Liver (tissue), 3 donors: ENCODE measurements at regions not wholly inside any gene's neighbourhood (a gene's known extent, or its start where the extent isn't known, plus 50 kb on each side); places are given as distances from the start of the nearest gene placed in this dataset.

Experiments used
- FOXA1 ChIP-seq: IDR thresholded peaks from 2 replicates; pipeline ENCODE4 v1.6.1; 2016; ENCODE audit warnings: antibody characterized with exemption
- HNF4A ChIP-seq, 2 donors: conservative IDR thresholded peaks; 2 replicates each; pipeline ENCODE4 v1.6.1; 2016; ENCODE audit warnings: antibody characterized with exemption in 2 of 2, mild to moderate bottlenecking in 2 of 2
- REST ChIP-seq: IDR thresholded peaks from 2 replicates; pipeline ENCODE4 v1.6.1; 2016; ENCODE audit warnings: antibody characterized with exemption, mild to moderate bottlenecking
- SP1 ChIP-seq: IDR thresholded peaks from 2 replicates; pipeline ENCODE4 v1.6.1; 2018; ENCODE audit warnings: antibody characterized with exemption, mild to moderate bottlenecking
- TAF1 ChIP-seq: conservative IDR thresholded peaks from 2 replicates; pipeline ENCODE4 v1.6.1; 2016; ENCODE audit warnings: antibody characterized with exemption, mild to moderate bottlenecking
- TF ChIP-seq, protein P1 (sequence below): fragments of 150-350 bp; IDR thresholded peaks from 2 replicates; pipeline ENCODE4 v1.5.1; 2017; ENCODE audit warnings: improper control_type of control experiment, low read depth, low read length; ENCODE audit not compliant: missing input control
- donor health status: healthy.
- donor health status: healthy.

DNA sequence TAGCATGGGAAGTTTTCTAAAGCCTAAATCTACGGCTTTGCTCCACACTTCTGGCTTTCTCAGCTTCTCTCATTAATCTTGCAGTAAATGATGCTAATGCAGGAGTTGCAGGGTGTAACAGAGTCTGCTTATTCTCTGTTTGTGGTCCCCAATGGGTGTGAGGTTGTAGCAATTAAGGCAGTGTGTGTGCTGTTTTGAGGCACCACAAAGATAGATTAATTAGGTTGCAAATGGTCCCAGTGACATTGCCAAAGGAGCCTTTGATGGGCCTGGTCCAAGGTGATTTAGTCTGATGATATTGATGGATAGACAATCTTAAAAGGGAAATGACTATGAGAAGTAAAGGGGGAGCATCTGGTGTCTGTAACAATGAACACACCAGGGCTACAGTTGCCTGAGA lies 1313.7 kb upstream of the CDH8 start:
- TF ChIP-seq FOXA1: no peak
- TF ChIP-seq, protein P1, sequence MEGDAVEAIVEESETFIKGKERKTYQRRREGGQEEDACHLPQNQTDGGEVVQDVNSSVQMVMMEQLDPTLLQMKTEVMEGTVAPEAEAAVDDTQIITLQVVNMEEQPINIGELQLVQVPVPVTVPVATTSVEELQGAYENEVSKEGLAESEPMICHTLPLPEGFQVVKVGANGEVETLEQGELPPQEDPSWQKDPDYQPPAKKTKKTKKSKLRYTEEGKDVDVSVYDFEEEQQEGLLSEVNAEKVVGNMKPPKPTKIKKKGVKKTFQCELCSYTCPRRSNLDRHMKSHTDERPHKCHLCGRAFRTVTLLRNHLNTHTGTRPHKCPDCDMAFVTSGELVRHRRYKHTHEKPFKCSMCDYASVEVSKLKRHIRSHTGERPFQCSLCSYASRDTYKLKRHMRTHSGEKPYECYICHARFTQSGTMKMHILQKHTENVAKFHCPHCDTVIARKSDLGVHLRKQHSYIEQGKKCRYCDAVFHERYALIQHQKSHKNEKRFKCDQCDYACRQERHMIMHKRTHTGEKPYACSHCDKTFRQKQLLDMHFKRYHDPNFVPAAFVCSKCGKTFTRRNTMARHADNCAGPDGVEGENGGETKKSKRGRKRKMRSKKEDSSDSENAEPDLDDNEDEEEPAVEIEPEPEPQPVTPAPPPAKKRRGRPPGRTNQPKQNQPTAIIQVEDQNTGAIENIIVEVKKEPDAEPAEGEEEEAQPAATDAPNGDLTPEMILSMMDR: no peak
- no peak for TF ChIP-seq HNF4A (conservative IDR thresholded peaks at IDR 0.05)
- no peak for TF ChIP-seq TAF1
- TF ChIP-seq SP1: no peak
- TF ChIP-seq REST: no peak
